ENCODE measurements at regions not wholly inside any gene's neighbourhood (a gene's known extent, or its start where the extent isn't known, plus 50 kb on each side); places are given as distances from the start of the nearest gene placed in this dataset.

DNA sequence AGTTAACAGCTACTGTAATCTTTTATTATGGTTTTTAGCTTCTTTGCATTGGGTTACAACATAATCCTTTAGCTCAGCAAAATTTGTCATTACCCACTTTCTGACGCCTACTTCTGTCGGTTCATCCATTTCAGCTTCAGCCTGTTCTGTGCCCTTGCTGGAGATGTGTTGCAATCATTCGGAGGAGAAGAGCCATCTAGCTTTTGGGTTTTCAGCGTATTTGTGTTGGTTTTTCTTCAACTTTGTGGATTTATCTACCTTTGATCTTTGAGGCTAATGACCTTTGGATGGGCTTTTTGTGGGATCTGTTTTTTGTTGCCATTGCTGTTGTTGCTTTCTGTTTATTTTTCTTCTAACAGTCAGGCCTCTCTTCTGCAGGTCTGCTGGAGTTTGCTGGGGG, 69.2 kb upstream of the ATXN7L3B start:
- TF ChIP-seq, protein P1, sequence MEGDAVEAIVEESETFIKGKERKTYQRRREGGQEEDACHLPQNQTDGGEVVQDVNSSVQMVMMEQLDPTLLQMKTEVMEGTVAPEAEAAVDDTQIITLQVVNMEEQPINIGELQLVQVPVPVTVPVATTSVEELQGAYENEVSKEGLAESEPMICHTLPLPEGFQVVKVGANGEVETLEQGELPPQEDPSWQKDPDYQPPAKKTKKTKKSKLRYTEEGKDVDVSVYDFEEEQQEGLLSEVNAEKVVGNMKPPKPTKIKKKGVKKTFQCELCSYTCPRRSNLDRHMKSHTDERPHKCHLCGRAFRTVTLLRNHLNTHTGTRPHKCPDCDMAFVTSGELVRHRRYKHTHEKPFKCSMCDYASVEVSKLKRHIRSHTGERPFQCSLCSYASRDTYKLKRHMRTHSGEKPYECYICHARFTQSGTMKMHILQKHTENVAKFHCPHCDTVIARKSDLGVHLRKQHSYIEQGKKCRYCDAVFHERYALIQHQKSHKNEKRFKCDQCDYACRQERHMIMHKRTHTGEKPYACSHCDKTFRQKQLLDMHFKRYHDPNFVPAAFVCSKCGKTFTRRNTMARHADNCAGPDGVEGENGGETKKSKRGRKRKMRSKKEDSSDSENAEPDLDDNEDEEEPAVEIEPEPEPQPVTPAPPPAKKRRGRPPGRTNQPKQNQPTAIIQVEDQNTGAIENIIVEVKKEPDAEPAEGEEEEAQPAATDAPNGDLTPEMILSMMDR (IDR thresholded peaks at IDR 0.05) = no peak
- no peak for TF ChIP-seq POLR2AphosphoS5 (IDR thresholded peaks at IDR 0.05)
- no peak for TF ChIP-seq EP300 (IDR thresholded peaks at IDR 0.05)
